NCI-H1417 treated with DMSO at 0.1 percent for 48 hours (cell line): ENCODE measurements at regions not wholly inside any gene's neighbourhood (a gene's known extent, or its start where the extent isn't known, plus 50 kb on each side); places are given as distances from the start of the nearest gene placed in this dataset.

Source experiments
- DNase-seq: peaks from one replicate; lab custom pipeline; 2025; lab: John Stamatoyannopoulos, UW

- no peak for DNase-seq
Observed at GRCh38 chr13:99911965-99912566, 59.5 kb downstream of the ZIC5 start.

GRCh38 chr13:99911069-99911964 lies 60.2 kb downstream of the ZIC5 start:
- DNase-seq: no peak

- DNase-seq: no peak
Observed at GRCh38 chr13:99909836-99910619, 61.5 kb downstream of the ZIC5 start.

- no peak for DNase-seq
Observed at GRCh38 chr13:99909097-99909835, 62.3 kb downstream of the ZIC5 start.

- DNase-seq: peak; percentile 94
Observed at GRCh38 chr13:99908140-99908803, 63.3 kb downstream of the ZIC5 start.

- no peak for DNase-seq
Observed at GRCh38 chr13:99907627-99908026, 63.9 kb downstream of the ZIC5 start.

- no peak for DNase-seq
Observed at GRCh38 chr13:99907038-99907437, 64.5 kb downstream of the ZIC5 start.

- DNase-seq: no peak
Observed at GRCh38 chr13:99905814-99906213, 65.8 kb downstream of the ZIC5 start.

GRCh38 chr13:99905224-99905623 lies 66.3 kb downstream of the ZIC5 start:
- DNase-seq: no peak

- DNase-seq: no peak
Observed at GRCh38 chr13:99903140-99903539, 68.4 kb downstream of the ZIC5 start.

- DNase-seq: no peak
Observed at GRCh38 chr13:99902657-99903056, 68.9 kb downstream of the ZIC5 start.

- DNase-seq: no peak
Observed at GRCh38 chr13:99900960-99901359, 70.6 kb downstream of the ZIC5 start.

GRCh38 chr13:99898421-99898820 lies 73.1 kb downstream of the ZIC5 start:
- no peak for DNase-seq

- no peak for DNase-seq
Observed at GRCh38 chr13:99897076-99897440, 74.5 kb downstream of the ZIC5 start.

GRCh38 chr13:99896369-99897075 lies 75.0 kb downstream of the ZIC5 start:
- no peak for DNase-seq

GRCh38 chr13:99895444-99896368 lies 75.9 kb downstream of the ZIC5 start:
- no peak for DNase-seq

- DNase-seq: no peak
Observed at GRCh38 chr13:99894840-99895443, 76.6 kb downstream of the ZIC5 start.

GRCh38 chr13:99894105-99894839 lies 77.3 kb downstream of the ZIC5 start:
- no peak for DNase-seq

GRCh38 chr13:99893567-99893966 lies 78.0 kb downstream of the ZIC5 start:
- DNase-seq: no peak
